ENCODE measurements at regions not wholly inside any gene's neighbourhood (a gene's known extent, or its start where the extent isn't known, plus 50 kb on each side); places are given as distances from the start of the nearest gene placed in this dataset.

DNA sequence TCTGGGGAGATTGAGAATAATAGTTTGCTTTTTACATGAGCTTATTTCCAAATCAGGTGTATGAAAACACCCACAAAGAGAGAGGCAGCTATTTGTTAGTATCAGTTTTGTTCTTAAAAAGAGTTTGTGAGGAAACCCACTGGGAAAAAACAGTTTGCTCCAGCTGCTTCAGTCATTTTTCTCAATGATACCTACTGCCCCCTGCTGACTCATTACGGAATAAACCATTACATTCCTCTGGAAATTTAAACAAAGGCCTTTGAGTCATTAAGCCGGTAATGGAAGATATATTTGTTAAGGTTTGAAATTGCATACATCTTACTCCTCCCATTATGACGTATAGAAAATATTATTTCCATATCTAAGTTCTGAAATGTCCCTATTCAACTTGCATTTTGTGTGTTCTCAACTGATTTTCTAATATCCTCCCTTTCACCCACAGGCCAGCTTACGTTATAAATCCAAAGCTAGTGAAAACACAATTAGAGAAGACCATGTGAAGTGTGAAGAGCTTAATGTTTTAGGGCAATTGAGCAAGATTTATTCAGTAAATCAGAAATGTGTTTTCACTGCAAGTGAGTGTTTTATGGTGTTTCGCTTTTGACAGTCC is 761.6 kb downstream of the DSC3 start (continued):
- TF ChIP-seq CHD7 (IDR thresholded peaks at IDR 0.05; ENCODE audit: insufficient replicate concordance, low read length), result peak; percentile 56
